ENCODE measurements at regions not wholly inside any gene's neighbourhood (a gene's known extent, or its start where the extent isn't known, plus 50 kb on each side); places are given as distances from the start of the nearest gene placed in this dataset.
A peak's percentile ranks its signal among the peaks of the same experiment; 100 is the strongest.
"Not testable (repeated sequence)": the region's sequence is repeated elsewhere in the genome, so short reads cannot be mapped to it uniquely, and the experiment has no call there.

DNA sequence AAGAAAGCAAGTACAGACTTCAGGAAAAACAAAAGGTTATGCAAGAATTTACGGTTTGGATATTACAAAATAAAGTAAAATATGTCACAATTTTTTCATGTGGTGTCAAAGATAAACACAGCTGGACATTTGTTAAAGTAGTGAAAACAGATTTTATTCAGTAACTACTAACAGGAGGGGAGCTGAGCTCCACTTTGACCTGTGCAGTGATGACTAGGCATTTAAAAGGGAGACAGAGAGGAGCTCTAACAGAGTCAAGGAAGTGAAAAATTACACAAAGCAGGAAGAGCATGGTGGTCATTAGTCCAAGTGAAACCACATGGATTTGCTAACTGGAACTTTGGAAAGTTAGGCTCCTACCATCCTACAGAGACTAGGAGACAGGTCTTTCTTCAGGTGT is 263.6 kb upstream of the PCSK5 start:
- no peak for DNase-seq

DNA sequence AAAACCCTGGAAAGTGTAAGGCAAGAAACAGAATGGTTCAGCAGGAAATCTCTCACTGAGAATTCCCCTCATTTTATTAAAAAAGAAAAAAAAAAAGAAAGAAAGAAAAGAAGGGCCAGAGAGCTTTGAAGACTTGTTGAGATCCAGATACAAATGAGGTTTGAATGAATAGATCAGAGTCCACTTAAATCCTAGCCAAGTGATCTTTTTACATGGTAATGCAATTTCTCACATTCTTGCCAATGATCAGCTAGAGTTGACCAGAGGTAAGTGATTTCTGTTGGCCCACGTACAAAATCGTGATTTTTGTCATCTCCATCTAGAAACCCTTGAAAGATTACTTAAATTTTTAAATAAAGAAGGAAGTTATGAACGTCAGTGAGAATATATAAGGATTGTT is 261.5 kb upstream of the PCSK5 start:
- DNase-seq: no peak

DNA sequence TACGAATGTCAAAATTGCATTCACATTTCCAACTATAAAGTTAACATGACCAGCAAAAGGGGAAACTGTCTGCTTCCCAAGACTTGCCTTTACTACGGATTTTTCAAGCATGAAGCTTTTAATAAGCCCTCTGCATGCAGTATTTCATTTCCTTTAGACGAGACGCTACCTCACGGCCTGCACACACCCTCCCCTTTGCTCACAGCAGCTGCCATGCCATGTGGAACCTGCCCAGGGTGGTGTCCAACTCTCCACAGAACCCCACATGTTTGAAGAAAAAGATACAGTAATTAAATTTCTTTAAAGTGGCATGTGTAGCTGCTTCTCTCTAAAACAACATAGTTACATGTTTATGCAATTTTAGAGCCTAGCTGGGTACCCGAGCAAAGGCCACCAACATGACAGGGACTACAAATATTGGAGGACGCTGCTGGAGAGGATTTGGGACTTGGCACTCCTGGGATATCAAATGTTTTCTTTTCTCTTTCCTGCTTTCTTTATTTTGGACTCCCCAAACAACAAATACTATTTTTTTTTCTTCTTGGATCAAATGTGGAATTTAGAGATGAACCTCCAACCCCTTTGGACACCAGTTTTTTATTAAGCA is 256.9 kb upstream of the PCSK5 start:
- DNase-seq: no peak

DNA sequence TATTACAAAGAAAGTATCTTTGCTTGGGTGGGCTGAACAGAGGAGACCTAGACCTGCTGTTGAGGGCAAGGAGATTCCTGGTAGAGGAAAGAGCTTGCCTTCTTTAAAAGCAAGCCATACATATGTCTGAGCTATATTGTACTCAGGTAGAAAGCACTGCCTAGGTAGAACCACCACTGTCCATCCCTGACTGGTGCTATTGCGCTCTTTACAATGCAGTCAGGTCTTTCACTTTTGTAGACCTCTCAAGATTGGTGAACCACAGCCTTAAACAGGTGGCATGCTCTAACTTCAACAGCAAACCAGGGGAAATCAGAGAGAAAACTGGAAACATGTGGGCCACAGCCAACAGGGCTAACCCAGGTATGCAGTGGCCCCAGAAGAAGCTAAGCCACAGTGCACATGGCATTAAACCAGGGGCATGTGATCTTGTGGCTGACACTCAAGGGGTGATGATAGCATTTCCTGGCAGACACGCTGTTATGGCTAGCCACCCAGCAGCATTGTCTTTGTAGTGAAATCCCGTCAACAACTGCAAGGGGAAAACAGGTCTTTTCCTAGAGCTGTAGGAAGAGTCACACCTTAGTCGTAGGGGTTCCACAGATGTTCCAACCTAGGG is 253.9 kb upstream of the PCSK5 start:
- no peak for DNase-seq

DNA sequence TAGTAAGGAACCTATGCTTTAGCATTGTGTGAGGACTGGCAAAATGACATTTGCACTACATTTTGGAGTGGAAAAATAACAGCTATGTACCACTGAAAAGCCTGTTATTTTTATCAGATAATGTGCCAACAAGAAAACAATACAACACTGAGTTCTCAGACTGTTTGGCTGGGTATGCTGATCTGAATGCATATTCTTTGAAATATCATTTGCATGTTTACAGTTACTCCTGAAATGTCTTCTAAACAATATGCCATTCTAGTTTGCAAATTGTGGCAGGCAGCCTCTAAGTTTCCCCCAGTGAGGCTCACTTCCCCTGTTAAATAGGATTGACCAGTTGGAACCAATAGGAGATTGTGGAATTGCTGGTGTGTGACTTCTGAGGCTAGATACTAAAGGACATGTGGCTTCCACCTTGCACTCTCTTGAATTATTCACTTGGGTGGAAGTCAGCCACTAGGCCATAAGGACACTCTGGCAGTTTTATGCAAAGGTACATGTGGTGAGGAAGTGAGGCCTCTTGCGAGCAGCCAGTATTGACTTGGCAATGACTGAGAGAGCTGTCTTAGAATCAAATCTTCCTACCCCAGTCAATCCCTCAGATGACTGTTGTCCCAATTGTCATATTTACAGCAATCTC is 250.4 kb upstream of the PCSK5 start:
- no peak for DNase-seq

DNA sequence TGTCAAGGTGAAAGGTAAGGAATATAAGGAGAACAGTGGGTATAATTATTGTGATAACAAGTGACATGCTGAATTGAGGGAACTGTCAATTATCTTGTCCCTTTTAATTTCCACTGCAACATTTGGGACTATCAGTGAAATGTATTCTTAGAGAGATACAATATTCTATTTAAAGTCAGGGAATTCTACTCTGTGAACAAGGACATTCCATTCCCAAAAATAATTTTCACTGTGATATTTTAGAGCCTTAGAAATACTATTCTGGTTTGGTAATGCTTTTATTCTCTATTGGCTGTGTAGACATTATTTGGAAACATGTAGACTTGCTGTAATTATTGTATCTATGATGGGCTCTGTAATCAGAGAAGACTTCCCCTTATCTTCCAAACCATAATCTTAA is 248.0 kb upstream of the PCSK5 start:
- no peak for DNase-seq

DNA sequence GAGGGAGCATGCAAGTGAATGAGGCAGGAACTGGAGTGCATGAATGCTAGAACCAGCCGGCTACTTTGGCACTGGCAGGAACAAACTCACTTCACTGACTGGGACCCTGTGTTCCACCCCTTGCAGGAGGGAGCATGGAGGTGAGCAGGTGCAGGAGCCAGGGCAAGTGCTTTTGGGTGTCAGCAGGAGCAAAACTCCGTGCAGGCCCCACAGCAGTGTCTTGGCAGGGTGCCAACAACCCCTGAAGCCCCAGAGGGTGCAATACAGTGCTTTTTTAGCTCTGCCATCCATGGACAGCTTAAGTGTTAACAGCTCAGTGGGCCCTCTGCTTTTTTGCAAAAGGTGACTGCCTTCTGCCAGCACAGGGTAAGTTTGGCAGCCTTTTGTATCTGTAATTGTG is 245.8 kb upstream of the PCSK5 start:
- DNase-seq: no peak

DNA sequence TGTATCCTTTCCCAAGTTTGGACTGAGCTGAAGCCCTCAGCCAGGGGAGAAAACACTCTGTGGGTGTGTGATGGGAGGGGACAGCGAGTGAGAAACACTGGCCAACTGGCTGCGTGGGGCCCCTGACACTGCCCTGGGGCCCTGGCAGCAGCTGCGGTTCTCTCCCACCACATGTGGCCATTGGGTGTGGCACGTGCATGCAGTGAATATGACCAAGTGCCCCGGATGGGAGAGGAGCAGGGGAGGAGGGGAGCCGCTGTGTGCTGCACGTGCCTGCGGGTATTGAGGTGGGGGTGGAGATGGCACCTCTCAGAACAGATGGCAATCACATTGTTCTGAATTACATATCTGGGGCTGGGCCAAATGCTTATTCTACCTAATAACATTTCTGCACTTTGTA is 242.4 kb upstream of the PCSK5 start:
- no peak for DNase-seq

DNA sequence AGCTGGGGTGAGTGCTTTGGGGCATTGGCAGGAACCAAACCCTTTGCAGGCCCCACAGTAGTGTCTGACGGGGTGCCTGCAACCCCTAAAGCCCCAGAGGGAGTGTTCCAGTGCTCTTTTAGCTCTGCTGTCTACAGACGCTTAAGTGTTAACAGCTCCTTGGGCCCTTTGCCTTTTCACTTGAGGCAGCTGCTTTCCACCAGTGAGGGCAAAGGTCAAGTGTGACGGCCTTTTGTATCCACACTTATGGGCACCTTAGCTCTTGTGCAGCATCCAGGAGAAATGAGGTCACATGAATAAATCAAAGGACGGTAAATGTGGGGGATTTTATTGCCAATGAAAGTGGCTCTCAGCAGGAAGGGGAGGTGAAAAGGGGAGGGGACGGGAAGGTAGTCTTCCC is 241.4 kb upstream of the PCSK5 start:
- DNase-seq: no peak

DNA sequence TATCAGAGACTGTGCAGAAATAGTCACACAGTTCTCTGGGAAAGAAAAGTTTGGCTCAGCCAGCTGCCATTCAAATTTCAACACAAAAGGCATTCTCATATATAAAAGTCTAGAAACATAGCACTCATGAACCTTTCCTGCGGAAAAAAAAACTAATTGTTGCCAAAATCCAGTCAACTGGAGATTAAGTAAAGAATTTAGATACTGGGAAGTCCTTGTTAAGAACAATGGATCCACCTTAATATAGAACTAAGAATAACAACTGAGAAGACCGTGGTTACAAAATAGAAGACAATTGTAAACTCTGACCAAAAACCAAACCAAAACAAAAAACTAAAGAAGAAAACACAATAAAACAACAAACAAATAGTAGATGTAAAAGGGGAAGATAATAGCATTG is 238.8 kb upstream of the PCSK5 start:
- DNase-seq: no peak

DNA sequence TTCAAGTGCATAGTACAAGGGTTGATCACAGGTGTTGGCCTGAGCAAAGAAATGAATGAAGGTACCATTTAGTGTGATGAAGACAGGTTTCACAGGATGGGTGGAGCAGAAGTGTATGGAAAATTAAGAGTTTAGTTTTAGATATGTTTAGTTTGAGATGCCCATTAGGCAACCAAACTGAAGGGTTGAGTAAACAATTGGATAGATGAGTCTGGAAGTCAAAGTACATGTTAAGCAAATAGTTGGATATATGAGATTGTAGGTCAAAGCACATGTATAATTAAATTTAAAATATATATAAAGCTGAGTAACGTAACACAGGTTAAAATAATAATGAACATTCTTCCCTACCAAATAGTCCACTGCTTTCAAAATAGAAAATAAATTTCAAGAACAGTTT is 237.1 kb upstream of the PCSK5 start:
- DNase-seq: no peak

DNA sequence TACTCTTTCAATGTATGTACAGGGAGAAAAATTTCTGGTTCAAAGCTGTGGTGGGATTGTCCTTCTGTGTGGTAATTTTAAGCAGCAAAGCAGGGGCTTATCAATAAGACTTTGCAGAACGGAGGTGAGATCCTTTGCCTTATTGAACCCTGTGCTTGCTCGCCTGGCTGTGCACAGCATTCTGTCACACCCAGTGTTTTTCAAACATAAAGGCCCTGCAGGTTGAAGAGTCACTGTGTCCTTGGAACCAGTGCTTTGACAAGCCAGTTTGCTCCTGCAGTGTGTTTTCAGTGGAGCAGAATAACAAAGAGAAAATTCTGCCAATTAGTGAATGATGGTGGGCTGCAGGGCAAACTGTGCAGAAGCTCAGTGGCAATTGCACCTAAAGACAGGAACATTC is 236.7 kb upstream of the PCSK5 start:
- no peak for DNase-seq

DNA sequence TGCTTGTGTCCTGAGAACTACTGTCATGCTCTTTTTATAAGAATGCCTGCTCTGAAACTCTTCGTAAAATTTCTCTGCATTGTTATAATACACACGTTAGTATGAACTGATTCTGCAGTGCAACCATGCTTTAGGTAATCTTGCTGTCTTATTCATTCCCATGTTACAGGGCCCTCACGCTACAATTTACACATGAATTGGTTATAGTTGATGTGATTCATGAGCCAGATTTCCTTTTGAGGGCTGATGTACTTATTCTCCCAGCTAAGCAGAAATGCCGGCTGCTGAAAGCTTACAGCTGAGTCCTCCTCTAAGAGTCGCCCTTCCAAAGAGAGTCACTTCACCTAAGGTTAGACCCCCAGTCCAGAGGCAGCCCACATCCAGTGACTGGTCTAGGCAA is 233.5 kb upstream of the PCSK5 start:
- DNase-seq: no peak

DNA sequence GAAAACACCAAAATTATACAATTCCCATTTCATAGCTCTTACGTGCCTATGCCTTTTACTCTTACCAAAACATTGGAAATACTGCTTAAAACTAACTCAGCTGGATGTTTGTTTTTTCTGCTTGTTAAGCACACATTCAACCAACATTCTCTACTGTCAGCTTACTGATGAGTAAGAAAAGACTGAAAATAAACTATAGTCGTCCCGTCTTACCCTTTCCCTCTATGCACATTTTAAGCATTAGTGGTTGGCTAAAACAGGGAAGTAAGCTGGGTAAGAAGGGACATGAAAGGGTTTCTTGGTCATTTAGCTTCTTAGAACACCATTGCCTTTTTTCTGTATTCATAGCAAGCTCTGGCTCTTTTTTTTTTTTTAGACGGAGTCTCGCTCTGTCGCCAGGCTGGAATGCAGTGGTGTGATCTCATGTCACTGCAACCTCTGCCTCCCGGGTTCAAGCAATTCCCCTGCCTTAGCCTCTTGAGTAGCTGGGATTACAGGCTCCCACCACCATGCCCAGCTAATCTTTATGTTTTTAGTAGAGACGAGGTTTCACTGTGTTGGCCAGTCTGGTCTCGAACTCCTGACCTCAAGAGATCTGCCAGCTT is 232.1 kb upstream of the PCSK5 start:
- peak; percentile 18 for DNase-seq

DNA sequence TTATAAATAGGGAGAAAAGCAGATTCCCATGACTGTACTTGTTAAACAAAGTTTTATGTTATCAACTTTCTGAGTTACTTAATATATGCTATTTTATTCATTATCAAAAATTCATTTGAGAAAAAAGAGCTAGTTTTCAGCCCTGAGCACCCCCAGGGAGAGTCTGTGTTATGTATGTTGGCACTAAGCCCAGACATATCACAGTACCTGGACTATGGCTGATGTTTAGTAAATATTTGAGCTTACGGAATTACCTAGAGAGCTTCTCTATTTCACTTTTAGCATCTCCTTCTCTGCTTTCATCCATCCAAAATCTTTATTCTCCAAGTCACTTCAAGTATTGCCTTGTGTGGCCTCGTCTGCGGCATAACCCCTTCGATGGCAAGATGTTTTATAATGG is 225.9 kb upstream of the PCSK5 start:
- no peak for DNase-seq

DNA sequence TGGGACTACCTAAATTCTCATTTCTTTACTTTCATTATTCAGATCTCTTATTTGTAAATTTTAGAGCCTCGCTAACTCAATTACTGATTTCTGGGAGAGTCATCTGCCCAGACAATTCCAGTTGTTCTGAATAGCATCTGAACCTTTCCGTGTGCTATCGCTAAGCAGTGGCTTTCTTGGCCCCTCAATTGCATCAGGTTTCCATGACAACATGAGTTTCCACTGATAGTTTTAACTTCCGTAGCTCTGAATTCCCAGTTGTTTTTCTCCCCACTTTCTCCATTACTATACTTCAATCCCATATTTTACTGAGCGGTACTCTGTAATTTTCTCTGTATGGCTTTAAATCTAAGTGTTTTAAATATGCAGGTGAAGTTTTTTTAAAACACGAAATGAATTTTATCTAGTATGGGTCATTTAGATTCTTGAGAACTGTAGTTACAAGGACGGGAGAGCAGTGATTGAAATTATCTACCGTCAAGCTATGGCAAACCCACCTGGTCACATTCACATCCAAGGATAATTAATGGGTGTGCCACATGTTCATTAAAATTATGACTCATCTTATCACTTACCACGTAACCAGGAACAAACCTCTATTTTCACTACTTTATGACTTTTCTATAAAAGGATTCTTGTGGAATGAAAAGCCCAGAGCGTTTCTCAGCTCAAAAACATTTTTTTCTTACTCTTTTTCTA is 223.5 kb upstream of the PCSK5 start:
- DNase-seq: no peak

DNA sequence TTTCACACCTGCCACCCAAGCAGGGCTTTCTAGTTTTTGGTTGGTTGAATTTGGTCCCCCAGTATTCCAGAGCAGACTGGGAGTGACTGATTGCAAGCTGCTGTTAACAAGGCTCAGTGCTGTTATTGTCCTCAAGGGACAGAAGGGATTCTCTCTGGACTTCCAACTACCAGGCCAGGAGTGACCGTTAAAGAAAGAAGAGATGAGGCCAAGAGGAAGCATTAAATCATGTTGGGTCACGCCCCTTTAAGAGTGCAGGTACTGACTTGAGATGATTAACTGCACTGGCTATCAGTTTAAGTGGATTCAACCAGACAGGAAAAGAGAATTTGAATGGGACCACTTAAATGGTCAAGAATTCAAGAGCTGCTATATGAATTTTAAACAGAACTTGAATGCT is 220.8 kb upstream of the PCSK5 start:
- no peak for DNase-seq

DNA sequence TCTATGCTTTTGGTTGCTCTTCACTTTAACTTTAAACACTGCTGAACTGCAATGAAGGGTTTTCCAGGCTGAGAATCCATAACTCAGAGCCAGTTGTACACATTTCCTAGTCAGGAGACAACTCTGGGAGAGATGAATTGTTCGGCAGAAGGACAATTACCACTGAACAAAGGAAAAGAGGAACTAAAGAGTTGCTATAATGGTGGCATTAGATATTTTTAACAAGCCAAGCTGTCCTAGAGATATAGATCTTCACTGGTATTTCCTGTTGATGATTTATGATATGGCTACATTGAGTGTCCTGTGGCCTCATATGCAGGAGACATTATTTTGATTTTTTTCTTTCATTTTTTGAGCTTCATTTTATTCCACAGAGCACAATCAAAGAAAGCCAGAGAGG is 219.1 kb upstream of the PCSK5 start:
- no peak for DNase-seq

DNA sequence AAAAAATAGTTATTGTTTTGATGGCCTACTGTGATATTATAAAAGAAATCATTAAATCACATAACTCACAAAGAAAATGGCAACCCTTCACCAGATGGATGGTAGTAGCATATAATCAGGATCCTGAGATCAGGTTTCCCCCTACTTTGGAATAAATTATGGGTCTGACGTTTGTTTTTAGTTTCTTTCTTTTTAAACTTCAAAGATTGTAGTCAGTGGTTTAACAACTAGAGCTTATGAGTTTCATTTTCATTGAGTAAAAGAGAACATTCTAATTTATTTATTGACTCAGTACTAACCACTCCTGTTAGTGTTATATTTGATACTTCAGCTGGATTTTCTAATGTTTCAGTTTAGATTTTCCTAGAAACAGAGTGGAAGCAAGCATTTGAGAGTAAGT is 218.0 kb upstream of the PCSK5 start:
- no peak for DNase-seq

DNA sequence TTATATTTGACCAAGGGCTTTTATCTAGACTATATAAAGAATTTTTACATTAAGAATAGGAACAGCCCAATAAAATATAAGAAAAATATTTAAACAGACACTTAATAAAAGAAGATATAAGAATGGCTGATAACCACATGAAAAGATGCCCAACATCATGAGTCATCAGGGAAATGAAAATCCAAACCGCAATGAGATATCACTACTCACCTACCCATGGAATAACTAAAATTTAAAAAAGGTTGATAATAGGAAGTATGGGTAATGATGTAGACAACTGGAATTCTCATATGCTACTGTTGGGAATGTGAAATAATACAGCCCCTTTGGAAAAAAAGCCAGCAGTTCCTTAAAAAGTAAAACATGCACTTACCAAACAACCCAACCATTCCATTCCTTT is 206.9 kb upstream of the PCSK5 start:
- DNase-seq: no peak

DNA sequence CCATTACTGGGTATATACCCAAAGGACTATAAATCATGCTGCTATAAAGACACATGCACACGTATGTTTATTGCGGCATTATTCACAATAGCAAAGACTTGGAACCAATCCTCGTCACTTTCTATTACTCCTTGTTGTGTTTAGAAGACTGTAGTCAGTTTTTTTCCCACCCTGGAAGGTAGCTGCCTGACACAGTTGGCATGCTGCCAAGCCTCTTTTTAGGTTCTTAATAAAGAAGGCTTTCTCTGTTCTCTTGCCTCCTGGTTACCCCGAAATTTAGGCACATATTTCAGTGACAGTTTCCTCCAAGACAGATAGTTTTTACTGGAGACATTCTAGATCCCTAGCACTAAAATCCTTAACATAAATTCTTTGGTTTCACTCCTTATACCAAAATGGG is 205.4 kb upstream of the PCSK5 start:
- no peak for DNase-seq

DNA sequence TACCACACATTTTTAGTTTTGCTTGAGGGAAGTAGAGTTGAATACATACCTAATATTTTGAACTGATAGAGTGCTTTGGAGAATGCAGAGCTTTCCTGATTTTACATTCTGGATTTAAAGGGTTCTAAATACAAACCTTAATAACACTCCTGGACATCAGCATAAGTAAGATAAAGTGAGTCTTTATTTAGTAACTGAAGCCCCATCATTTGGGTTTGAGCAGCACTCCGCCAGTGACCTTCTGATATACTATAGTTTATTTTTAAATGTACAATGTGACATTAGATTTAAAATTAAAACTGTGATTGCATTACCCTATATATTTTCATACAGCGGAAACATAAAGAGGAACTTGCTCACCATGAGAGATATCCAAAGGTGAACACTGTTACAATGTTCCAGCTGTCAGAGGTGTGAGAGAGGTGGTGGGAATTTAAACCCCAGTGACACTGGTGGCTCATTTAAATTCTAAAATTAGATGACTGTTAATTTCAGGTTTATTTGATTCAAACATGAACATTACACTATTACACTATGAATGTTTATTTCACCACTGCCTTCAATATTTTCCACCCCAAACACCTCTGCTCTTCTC is 203.0 kb upstream of the PCSK5 start:
- DNase-seq: no peak

DNA sequence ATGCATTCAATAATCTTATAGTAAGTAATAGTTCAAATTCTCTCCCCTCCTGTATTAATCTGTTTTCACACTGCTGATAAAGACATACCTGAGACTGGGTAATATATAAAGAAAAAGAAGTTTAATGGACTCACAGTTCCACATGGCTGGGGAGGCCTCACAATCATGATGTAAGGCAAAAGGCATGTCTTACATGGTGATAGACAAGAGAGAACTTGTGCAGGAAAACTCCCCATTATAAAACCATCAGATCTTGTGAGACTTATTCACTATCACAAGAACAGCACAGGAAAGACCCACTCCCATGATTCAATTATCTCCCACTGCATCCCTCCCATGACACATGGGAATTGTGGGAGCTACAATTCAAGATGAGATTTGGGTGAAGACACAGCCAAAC is 199.9 kb upstream of the PCSK5 start:
- DNase-seq: not testable (repeated sequence)

DNA sequence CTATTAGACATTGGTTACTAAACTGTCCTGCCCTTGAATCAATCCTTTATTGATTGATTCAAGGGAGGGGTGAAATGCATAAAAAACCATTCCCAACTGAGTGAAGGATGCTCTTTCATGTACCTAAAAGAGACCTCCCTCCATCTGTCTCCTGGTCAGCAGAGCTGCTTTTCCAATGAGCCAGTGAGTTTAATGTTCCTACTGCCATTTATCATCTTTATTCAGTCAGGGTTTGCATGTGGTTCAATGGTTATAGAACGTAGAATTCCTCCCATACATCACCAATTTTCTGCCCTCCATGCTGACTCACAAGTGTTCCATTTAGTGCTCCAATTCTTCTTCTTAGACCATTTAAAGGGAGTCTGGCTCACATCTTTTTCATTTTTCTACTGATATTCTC is 199.1 kb upstream of the PCSK5 start:
- no peak for DNase-seq
